HG02973 (cell line): ENCODE measurements at regions not wholly inside any gene's neighbourhood (a gene's known extent, or its start where the extent isn't known, plus 50 kb on each side); places are given as distances from the start of the nearest gene placed in this dataset.

Experiments used
- ATAC-seq: cut with Tn5 transposase; IDR thresholded peaks from one replicate; pipeline ENCODE4 v1.9.1; 2021; ENCODE audit warnings: moderate library complexity; ENCODE audit not compliant: unreplicated experiment

- no peak for ATAC-seq
Measured at GRCh38 chr16:72284042-72284789, 112.3 kb upstream of the PMFBP1 start.

- no peak for ATAC-seq
Measured at GRCh38 chr16:72282362-72282761, 110.4 kb upstream of the PMFBP1 start.

DNA sequence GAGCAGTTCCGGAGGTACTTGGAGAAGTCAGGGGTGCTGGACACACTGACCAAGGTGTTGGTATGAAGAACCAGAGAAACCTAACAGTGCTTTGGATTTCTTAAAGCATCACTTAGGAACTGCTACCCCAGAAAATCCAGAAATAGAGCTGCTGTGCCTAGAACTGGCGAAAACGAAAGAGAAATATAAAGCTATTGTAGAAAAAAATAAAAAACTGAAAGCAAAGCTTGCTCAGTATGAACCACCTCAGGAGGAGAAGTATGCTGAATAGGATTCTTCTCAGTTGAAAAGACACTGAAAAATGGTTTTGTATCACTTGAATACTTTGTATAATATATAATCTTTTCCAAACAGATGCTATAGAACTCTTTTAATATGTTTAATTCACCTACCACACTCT is 106.3 kb upstream of the PMFBP1 start:
- no peak for ATAC-seq

- ATAC-seq, result no peak
Measured at GRCh38 chr16:72277749-72278148, 105.8 kb upstream of the PMFBP1 start.

DNA sequence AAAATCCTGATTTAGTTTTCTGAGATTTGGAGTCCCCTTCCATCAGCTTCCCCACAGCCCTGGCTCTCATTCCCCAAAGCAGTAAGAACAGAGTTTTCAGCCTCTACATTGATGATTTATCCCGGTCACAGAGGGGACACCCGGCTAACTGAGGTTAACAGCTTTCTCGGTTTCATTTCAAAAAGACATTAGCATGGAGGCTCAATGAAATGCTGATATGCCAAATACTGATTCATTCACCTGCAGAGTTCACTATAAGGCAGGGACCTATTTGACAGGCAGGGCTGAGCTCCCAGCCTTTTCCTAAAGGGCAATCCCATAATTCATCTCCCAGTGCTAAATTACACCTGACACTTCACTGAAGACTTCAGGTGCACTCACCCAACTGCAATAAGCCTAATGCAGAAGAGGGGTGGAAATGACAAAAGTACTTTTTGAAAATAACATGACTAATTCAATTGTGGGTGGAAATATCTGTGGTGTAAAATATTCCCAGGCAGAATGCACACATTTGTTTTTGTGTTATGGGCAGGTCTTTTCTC is 99.8 kb upstream of the PMFBP1 start:
- no peak for ATAC-seq

DNA sequence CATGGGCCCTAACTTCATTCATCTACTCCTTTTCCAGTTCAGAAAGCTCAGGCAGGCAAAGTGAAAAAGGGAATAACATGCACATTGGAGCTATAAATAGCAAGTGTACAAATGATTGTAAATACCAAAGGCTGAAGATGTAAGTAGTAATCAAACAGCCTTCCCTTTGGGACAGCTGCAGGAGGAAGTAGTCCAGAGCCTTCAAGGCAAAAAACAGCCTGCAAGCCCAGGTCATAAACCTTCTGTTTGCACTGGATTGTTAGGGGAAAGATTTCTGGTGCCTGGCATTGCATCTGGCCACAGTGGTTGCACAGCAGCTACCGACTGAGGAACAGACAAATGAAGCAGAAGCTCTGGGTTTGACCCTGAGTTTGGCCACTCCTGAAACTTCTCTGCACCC is 98.6 kb upstream of the PMFBP1 start:
- ATAC-seq, result no peak

- ATAC-seq, result no peak
Measured at GRCh38 chr16:72266836-72267235, 94.9 kb upstream of the PMFBP1 start.

- ATAC-seq, result no peak
Measured at GRCh38 chr16:72264771-72265170, 92.8 kb upstream of the PMFBP1 start.

DNA sequence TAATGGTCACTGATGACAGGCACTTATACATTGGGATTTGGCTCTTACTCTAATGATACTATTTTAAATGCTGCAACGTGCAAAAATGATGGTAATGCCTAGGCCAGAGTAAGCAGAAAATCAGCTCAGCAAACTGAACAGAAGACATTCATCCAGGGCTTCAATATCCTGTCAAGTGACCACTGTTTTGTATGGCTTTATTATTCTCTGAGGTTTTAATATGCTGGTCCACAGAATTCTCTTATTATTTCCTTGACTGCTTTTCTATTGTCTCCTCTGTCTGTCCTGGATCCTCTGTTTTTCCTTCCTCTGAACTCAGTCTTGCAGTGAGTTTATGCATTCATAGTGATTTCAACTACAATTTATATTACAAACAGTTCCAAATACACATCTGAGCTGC is 90.8 kb upstream of the PMFBP1 start:
- no peak for ATAC-seq

- no peak for ATAC-seq
Measured at GRCh38 chr16:72261127-72261526, 89.2 kb upstream of the PMFBP1 start.

- ATAC-seq, result no peak
Measured at GRCh38 chr16:72256398-72257066, 84.6 kb upstream of the PMFBP1 start.

DNA sequence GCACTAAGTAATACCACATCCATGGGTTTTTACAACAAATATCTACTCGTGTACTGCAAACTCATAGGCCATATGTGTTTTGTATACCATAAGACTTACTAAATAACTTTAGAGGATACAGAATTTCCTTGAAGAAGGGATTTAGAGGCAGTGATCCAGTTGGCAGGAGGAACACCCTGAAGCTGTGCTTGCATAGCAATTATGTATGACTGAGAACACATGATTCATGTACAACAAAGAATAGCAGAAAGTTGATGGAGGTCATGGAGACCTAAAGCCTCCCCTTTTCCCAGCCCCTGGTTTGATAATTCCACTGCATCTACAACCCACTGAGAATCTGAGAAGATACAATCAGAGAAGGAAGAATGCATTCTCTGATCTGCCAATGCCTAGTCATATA is 83.8 kb upstream of the PMFBP1 start:
- no peak for ATAC-seq

DNA sequence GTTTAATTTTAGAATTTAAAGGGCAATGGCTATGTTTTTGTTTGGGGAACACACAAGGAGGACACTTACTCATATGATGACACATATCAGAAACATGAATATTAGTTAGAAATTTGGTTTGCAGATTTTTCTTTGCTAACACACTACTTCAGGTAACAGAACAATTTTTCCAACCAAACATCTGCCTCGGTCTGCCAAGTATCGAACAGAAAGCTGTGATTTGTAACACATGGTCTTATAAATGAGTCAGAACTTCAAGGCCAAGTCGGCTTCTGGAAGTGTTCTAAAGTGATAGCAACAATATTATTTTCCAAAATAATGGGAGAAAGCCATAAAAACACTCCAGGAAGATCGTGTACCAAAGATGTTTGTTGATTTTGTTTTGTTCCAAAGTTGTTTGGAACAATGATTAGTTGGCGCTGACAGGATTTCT is 75.9 kb upstream of the PMFBP1 start:
- ATAC-seq, result no peak

DNA sequence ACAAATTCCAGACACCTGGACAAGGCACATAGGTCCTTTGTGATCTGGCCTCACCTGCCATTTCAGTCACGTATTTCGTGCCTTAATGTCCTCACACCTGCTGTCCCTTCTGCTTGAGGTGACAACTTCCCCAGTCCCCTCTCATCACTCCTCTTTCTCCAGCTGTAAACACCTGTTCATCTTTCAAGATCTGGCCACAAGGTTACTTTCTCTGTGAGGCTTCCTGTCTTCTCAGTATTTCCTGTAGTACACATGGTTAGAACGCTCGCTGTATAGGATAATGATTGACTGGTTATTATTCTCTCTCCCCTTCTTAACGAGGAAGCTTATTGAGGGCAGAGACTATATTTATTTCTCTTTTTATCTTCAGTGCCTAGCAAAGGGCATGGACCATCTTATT is 74.5 kb upstream of the PMFBP1 start:
- peak; percentile 93 for ATAC-seq

- ATAC-seq, result no peak
Measured at GRCh38 chr16:72244853-72245252, 72.9 kb upstream of the PMFBP1 start.

DNA sequence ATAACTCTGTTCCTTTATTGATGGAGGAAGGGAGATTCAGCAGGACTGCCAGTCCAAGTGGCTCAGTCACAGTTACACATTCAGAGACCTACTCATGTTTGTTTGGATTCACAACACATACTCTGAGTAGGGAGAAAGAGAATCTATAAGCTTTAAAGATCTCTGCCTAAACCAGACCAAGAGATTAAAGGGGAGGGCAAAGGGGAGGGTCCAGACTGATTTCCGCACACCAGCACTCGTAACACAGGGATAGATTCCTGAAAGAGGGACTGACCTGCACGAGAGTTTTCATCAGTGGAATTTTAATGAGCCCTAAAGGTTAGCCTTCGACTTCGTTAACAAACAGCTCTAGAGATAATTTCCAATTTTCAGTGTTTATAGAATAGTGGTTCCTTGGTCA is 71.7 kb upstream of the PMFBP1 start:
- no peak for ATAC-seq

GRCh38 chr16:72242757-72243156 is 70.8 kb upstream of the PMFBP1 start:
- no peak for ATAC-seq

DNA sequence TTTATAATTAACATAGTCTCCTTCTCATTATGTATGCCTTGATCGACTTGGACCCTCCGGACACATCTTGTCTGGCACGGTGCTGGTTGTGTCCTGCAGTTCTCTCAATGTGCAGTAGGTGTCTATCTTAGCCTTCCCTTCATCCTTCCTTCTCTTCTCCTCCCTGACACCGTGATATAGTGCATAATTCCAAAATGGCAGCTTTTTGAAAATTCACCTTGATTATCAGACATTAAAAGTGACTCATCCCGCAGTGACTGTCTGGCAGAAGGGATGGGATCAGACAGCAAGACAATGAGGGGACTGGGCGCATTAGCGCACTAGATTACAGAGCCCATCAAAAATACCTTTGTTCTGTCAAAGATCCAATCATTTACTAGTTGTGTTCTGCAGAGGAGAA is 70.0 kb upstream of the PMFBP1 start:
- no peak for ATAC-seq

- no peak for ATAC-seq
Measured at GRCh38 chr16:72241008-72241407, 69.1 kb upstream of the PMFBP1 start.

GRCh38 chr16:72240466-72240865 is 68.5 kb upstream of the PMFBP1 start:
- ATAC-seq, result no peak

GRCh38 chr16:72236866-72237265 is 64.9 kb upstream of the PMFBP1 start:
- ATAC-seq, result no peak

- no peak for ATAC-seq
Measured at GRCh38 chr16:72234387-72234786, 62.4 kb upstream of the PMFBP1 start.
